Muscle layer of colon (tissue), 2 donors: ENCODE measurements at regions not wholly inside any gene's neighbourhood (a gene's known extent, or its start where the extent isn't known, plus 50 kb on each side); places are given as distances from the start of the nearest gene placed in this dataset.
A peak's percentile ranks its signal among the peaks of the same experiment; 100 is the strongest.

Source experiments
- H3K27ac ChIP-seq: one replicate; pipeline ENCODE4 v1.7.0; 2013; ENCODE audit warnings: low read depth, mild to moderate bottlenecking, low read length, moderate library complexity
- H3K27me3 ChIP-seq, 2 donors: one replicate each; pipeline ENCODE4 v1.7.0; 2013; ENCODE audit warnings: low read length in 2 of 2, mild to moderate bottlenecking in 2 of 2; ENCODE audit not compliant: insufficient read depth in 2 of 2, control insufficient read depth in 1 of 2
- H3K36me3 ChIP-seq: one replicate; pipeline ENCODE4 v1.7.0; 2013; ENCODE audit warnings: mild to moderate bottlenecking, low read length; ENCODE audit not compliant: insufficient read depth
- H3K4me1 ChIP-seq: one replicate; pipeline ENCODE4 v1.7.0; 2013; ENCODE audit warnings: mild to moderate bottlenecking, low read length; ENCODE audit not compliant: insufficient read depth
- H3K4me3 ChIP-seq, 2 donors: one replicate each; pipeline ENCODE4 v1.7.0; 2013; ENCODE audit warnings: low read length in 2 of 2, low read depth in 1 of 2, mild to moderate bottlenecking in 1 of 2, moderate library complexity in 1 of 2
- H3K9ac ChIP-seq: one replicate; pipeline ENCODE4 v1.7.0; 2013; ENCODE audit warnings: low read length
- H3K9me3 ChIP-seq: one replicate; pipeline ENCODE4 v1.7.0; 2013; ENCODE audit warnings: mild to moderate bottlenecking, low read length
- donor health status: abdominal sarcoma.
- donor health status: Adenocarcinoma of cecum.

DNA sequence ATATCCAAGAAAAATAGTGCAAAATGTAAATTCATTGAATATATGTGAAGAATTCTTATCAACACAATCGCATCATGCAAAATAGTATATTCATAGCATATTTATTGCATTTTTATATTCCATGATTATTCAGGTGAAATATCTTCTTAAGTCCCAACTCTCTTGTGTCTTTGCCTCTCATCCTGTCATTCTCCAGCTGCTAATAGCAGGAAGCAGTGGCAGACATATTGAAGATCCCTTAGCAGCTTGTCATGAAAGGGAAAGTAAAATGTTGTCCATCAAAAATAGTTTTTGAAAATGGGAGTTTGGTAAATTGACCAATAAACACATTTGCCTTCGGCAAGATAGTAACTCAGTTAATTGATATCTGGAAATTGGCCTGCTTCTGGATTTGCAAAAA lies 265.3 kb upstream of the TGFBR2 start:
- Histone ChIP-seq H3K4me1 (peaks cover 6% of the 10 kb centered on the region), H3K36me3 (no peaks in the 10 kb centered on the region), H3K27ac (no peak overlapping the region)

DNA sequence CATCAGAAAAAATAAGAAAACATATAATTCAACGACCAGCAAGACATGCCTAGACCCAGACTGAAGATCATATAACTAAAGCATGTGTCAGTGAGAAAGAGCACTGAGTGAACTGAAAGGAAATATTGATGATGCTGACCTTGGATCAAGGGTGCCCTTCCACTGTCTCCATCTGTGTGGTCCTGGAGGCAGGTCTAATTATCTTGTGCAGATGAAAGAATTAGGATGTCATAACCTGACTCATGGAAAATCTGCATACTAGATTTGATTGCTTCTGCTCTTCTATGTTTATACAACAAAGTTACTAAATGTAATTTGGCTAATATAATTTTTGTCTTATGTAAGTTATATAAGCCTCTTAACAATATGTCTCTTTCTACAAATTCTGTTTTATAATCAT lies 264.6 kb upstream of the TGFBR2 start:
- no peak overlapping the region for H3K9ac ChIP-seq
- H3K27me3 ChIP-seq: no peaks in the 10 kb centered on the region
- H3K4me3 ChIP-seq: no peak overlapping the region
- no peaks in the 10 kb centered on the region for H3K36me3 ChIP-seq
- H3K9me3 ChIP-seq: no peaks in the 10 kb centered on the region
- H3K27ac ChIP-seq: peak overlapping the region; percentile 3
- peaks cover 6% of the 10 kb centered on the region for H3K4me1 ChIP-seq

More for the DNA sequence above, 265.3 kb upstream of the TGFBR2 start:
- Histone ChIP-seq H3K9ac (no peak overlapping the region), H3K4me3 (no peak overlapping the region), H3K9me3 (no peaks in the 10 kb centered on the region), H3K27me3 (no peaks in the 10 kb centered on the region)

DNA sequence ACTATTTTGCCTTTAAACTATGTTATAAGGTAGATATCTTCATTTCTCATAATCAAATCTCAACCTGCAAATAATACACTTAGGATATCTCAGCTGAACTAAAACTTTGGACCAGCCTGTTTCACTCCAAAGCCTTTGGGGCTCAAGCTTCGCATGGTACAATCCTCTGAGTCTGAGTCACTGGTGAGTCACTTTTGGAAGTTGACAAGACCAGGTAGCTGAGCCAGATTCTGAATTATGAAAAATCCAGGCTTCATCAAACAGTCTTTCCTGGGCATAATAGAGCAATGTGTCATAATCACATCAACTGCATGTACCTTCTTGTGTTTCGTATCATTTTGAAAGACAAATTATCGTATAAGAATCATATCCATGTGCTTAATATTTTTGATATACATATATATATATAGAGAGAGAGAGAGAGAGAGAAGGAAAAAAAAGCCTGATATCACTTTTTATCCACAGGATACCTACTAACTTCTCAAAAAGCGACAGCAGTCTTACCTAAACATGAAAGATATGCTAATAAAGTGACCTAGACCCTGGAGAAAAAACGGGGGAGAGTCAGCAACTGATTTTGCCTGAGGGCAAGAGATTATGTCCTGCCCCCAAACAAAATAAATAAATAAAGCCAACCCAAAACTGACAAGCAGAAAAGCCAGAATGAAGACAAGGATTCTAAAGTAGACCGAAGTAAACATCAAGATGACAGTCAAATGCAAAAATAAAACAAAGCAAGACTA lies 263.9 kb upstream of the TGFBR2 start:
- H3K27ac ChIP-seq: peak overlapping the region; percentile 3
- H3K9ac ChIP-seq: no peak overlapping the region
- H3K4me3 ChIP-seq: no peak overlapping the region
- no peaks in the 10 kb centered on the region for H3K27me3 ChIP-seq
- no peaks in the 10 kb centered on the region for H3K36me3 ChIP-seq
- peaks cover 6% of the 10 kb centered on the region for H3K4me1 ChIP-seq
- no peaks in the 10 kb centered on the region for H3K9me3 ChIP-seq

DNA sequence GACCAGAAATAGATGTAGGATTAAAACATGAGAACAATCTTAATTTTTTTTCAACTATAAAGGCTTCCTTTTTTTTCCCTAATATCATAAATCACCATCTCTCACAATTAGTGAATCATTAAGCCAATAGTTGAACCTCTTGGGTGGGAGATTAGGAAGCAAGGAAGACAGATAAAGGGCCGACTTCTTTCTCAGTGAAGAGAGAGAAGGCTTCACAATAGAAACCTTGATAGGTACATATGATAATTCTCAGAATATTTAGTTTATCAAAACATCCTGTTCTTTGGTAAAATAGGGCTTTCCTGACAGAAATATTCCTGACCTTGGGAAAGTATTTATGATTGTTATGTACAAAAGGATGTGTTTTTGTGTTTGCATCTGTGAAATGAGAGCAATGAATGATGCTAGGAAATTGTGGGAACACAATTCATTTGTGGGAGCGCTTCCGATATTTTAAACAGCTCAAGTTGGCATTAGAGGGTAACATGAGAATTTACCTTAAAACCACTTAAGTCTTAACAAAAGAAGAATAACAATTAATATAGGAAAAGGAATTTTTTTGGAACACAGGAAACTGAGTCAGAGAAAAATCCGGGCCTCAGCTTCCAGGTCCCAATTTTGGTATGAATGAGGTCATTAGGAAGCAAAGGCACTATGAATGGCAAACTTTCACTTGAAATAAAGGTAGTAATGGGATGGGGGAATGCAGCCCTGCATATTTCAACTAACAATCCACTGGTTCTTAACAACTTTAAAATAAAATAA lies 263.2 kb upstream of the TGFBR2 start:
- no peak overlapping the region for H3K27ac ChIP-seq
- peaks cover 6% of the 10 kb centered on the region for H3K4me1 ChIP-seq
- H3K9me3 ChIP-seq: no peaks in the 10 kb centered on the region
- H3K4me3 ChIP-seq: no peak overlapping the region
- H3K36me3 ChIP-seq: no peaks in the 10 kb centered on the region
- H3K27me3 ChIP-seq: no peaks in the 10 kb centered on the region
- no peak overlapping the region for H3K9ac ChIP-seq

DNA sequence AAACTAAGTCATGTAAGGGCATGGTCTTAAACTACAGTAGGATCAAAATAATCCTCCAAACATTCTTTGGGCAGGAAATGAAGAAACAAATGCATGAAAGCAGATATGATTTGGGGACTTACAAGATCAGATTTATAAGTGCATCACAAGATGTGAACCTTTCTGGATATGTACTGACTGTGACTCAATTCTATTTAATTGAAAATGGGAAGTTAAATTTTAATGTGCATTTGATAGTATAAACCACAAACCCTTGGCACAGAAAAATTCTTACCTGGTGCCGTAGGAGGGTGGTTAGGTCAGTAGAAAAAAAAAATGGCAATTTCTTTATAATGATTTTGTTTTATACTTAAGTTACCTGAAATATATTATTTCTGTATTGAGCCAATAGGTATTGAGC lies 262.5 kb upstream of the TGFBR2 start:
- Histone ChIP-seq H3K4me1 (peaks cover 6% of the 10 kb centered on the region), H3K36me3 (no peaks in the 10 kb centered on the region), H3K27ac (no peak overlapping the region), H3K4me3 (no peak overlapping the region), H3K9ac (no peak overlapping the region), H3K9me3 (no peaks in the 10 kb centered on the region), H3K27me3 (no peaks in the 10 kb centered on the region)

DNA sequence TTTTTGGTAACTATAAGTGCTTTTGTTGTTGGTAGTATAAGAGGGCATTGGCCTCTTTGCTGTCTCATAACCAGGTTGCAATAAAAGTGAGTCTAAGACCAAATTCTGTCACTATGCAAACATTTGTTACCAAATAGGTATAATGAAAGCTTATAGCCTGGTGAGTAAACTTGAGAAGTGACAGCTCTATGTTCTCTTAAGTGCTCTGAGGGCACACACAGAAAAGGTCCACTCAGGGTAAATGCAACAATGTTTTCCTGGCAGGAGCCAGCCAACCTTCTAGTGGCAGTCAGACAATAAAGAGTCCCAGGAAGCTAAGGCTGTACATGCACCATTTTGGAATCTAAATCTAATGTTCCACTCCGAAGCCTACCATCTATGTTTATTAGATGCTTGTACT lies 262.1 kb upstream of the TGFBR2 start:
- Histone ChIP-seq H3K27me3 (no peaks in the 10 kb centered on the region), H3K9me3 (no peaks in the 10 kb centered on the region), H3K36me3 (no peaks in the 10 kb centered on the region), H3K4me3 (no peak overlapping the region), H3K9ac (no peak overlapping the region), H3K27ac (no peak overlapping the region), H3K4me1 (peaks cover 6% of the 10 kb centered on the region)

DNA sequence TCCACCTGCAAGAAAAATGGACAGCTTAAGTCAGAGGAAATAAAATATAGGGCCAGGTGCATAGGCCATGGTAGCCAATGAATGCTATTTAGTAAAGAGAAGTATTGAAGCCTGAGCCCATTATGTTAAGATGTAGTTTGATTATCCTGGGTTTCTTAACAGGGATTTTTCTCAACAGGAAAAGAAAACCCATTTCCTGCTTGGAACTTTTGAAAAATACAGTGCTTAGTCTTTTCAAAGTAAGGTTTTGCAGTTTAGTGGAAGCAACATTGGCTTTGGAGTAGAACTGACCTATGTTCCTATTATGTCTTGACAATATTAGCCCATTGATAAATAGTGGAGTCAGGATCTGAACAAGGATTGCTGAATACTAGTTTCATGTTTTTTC lies 259.5 kb upstream of the TGFBR2 start:
- Histone ChIP-seq H3K27ac (no peak overlapping the region), H3K4me1 (peaks cover 20% of the 10 kb centered on the region), H3K36me3 (no peaks in the 10 kb centered on the region), H3K4me3 (no peak overlapping the region), H3K9ac (no peak overlapping the region), H3K27me3 (no peaks in the 10 kb centered on the region), H3K9me3 (no peaks in the 10 kb centered on the region)

DNA sequence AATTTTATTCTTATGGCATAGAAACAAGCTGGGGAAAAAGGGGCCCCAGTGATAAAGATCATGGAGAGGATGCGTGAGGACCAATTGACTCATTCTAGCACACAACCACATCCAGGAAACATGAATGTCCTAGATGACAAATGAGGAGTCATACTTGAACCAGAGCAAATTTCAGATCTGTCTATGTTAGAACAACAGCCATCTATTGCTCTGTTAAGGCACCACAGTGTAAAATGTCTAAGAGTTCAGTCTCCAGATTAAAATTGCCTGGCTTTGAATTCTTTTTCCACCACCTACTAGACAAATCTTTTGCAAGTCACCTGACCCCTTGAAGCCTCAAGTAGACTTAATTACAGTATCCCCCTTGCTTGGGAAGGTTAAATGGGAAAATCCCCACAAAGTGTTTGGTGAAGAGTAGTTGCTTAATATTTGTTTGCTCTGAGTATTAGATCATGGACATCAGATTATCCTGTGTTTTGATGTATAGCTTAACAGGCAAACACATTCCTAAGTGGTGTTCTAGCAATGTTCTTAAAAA lies 258.7 kb upstream of the TGFBR2 start:
- Histone ChIP-seq H3K9me3 (no peaks in the 10 kb centered on the region), H3K4me3 (no peak overlapping the region), H3K36me3 (no peaks in the 10 kb centered on the region), H3K4me1 (peaks cover 17% of the 10 kb centered on the region), H3K27me3 (no peaks in the 10 kb centered on the region), H3K9ac (no peak overlapping the region), H3K27ac (no peak overlapping the region)

DNA sequence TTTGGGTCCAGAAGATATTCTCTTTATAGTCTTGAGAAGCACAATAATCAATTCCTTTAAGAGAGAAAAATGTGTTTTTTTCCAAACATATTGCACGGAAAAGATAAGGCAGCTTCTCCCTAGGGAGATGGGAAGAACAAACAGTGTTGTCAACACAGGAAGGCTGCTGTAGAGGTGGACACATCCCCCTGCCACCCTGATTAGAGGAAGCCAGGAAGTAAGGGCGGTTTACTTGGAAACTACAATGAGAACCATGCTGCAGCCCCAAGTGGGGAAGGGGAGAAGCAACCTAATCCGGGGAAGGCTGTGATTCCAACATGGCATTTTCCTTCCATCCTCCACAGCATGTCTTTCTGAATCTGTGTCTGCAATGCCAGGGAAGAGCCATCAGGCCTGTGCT lies 256.9 kb upstream of the TGFBR2 start:
- no peak overlapping the region for H3K4me3 ChIP-seq
- H3K27ac ChIP-seq: peak overlapping the region; percentile 28
- no peak overlapping the region for H3K9ac ChIP-seq
- no peaks in the 10 kb centered on the region for H3K27me3 ChIP-seq
- H3K9me3 ChIP-seq: no peaks in the 10 kb centered on the region
- H3K36me3 ChIP-seq: no peaks in the 10 kb centered on the region
- peaks cover 31% of the 10 kb centered on the region for H3K4me1 ChIP-seq

DNA sequence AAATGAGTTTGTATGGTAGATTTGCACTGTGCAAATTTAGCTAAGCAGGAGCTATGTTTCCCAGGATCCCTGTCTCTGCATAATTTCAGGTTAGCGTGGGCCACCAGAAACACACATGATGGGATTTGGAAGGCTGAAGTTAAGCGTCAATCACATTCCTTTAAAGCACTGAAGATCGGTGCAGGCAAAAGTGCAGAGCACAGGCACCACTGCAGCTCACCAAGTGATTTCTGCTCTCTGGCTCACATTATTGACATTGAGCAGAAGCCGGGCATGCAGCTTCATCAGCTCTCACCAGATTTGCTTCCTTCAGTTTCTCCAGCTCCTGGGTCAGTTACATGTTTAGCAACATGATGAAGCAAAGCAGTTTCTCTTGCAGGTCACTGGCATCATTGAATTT lies 256.4 kb upstream of the TGFBR2 start:
- peaks cover 35% of the 10 kb centered on the region for H3K4me1 ChIP-seq
- peak overlapping the region; percentile 28 for H3K27ac ChIP-seq
- no peaks in the 10 kb centered on the region for H3K9me3 ChIP-seq
- H3K4me3 ChIP-seq: no peak overlapping the region
- no peaks in the 10 kb centered on the region for H3K36me3 ChIP-seq
- no peak overlapping the region for H3K9ac ChIP-seq
- H3K27me3 ChIP-seq: no peaks in the 10 kb centered on the region

DNA sequence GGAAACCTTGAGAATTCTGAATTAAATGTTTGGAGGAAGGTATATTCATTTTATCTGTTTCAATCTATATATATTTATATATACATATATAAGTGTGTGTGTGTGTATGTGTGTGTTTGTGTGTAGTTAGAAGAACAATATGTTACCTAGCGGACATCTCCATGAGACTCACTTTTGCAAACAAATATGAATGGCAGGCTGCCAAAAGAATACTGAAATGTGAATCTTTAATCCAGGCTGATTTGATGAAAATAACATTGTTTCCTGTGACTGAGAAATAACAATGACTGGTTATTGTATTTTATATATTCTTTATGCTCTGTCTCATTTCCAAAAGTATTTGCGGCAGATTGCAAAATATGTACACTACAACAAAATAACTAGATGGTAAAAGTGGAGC lies 255.5 kb upstream of the TGFBR2 start:
- no peak overlapping the region for H3K4me3 ChIP-seq
- H3K27ac ChIP-seq: no peak overlapping the region

More for the DNA sequence above, 255.5 kb upstream of the TGFBR2 start:
- H3K36me3 ChIP-seq: no peaks in the 10 kb centered on the region
- H3K4me1 ChIP-seq: peaks cover 43% of the 10 kb centered on the region
- H3K9me3 ChIP-seq: no peaks in the 10 kb centered on the region
- no peak overlapping the region for H3K9ac ChIP-seq
- H3K27me3 ChIP-seq: no peaks in the 10 kb centered on the region
